Left lung (tissue), 4 donors: ENCODE measurements at regions not wholly inside any gene's neighbourhood (a gene's known extent, or its start where the extent isn't known, plus 50 kb on each side); places are given as distances from the start of the nearest gene placed in this dataset.
A peak's percentile ranks its signal among the peaks of the same experiment; 100 is the strongest.

Source experiments
- ATAC-seq: fragments of 200-7000 bp; cut with Tn5 transposase; one replicate; pipeline ENCODE4 v1.9.1; 2020; ENCODE audit warnings: moderate library complexity
- DNase-seq, 4 donors: peaks; one replicate each; pipeline ENCODE4 v3.0.0-alpha.2; 2013 to 2020
- H3K27ac ChIP-seq, 2 donors: fragments of 200-600 bp; sonication (generic) in 1 of 2; one replicate each; pipeline versions ENCODE4 v1.5.0 to v1.8.0; 2020 to 2021
- H3K27me3 ChIP-seq, 2 donors: fragments of 200-600 bp; sonication (generic) in 1 of 2; one replicate each; pipeline versions ENCODE4 v1.5.0 to v1.8.0; 2020 to 2021
- H3K36me3 ChIP-seq, 2 donors: fragments of 200-600 bp; sonication (generic) in 1 of 2; one replicate each; pipeline versions ENCODE4 v1.5.0 to v1.8.0; 2020 to 2021
- H3K4me1 ChIP-seq, 2 donors: fragments of 200-600 bp; one replicate each; pipeline ENCODE4 v1.8.0; 2021
- H3K4me3 ChIP-seq, 2 donors: fragments of 200-600 bp; sonication (generic) in 1 of 2; one replicate each; pipeline versions ENCODE4 v1.5.0 to v1.8.0; 2020 to 2021; ENCODE audit warnings: mild to moderate bottlenecking in 1 of 2
- H3K9me3 ChIP-seq, 2 donors: fragments of 200-600 bp; sonication (generic) in 1 of 2; one replicate each; pipeline versions ENCODE4 v1.5.0 to v1.8.0; 2020 to 2021
- intact Hi-C, 2 donors: fragments of 100-400 bp; cut with DNase I; formaldehyde crosslinking; loops; one replicate each; pipeline versions ENCODE4 v1.11.2 to v1.14.2; 2022
- TF ChIP-seq, protein P1 (sequence below), 2 donors: fragments of 200-600 bp; sonication (generic) in 1 of 2; IDR thresholded peaks; one replicate each; pipeline versions ENCODE4 v1.5.0 to v1.8.0; 2021; ENCODE audit warnings: antibody characterized with exemption in 2 of 2
- donor health status: DM: no; HTN: yes; CAD: no.
- donor health status: DM: no; HTN: no; CAD: no.

DNA sequence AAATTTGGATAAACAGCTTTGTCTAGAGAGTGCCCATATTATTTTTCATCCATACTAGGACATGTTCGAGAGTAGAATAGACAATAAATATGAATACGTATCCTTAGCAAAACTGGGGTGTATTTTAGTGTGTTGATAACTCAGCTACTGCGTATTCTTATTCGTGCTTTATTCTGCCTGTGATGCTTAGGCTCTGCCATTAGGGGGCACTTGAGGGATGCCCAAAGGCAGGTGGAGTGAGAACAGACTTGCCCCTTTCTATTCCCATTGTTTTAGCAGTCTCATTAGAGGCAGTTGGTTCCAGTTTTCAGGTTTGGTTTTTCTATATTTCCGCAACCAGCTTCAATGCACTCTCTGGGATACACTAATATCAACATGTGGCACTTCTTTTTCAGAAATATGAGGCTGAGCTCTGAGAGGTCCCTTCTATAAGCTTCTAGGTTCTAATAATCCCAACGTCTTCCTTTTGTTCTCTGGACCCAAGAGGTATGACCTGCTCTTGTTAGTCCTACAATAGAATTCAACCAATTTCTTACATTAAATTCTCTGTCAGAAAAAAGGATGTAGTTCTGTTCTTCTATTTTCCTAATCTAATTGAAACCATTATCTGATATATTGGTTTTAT is 985.7 kb upstream of the FBXO33 start:
- H3K9me3 ChIP-seq = no peaks in the 10 kb centered on the region
- H3K36me3 ChIP-seq = no peaks in the 10 kb centered on the region
- H3K4me3 ChIP-seq = no peak overlapping the region
- intact Hi-C loops = no loop called here
- no peak for DNase-seq
- no peak overlapping the region for H3K27ac ChIP-seq
- H3K27me3 ChIP-seq = no peaks in the 10 kb centered on the region
- TF ChIP-seq, protein P1, sequence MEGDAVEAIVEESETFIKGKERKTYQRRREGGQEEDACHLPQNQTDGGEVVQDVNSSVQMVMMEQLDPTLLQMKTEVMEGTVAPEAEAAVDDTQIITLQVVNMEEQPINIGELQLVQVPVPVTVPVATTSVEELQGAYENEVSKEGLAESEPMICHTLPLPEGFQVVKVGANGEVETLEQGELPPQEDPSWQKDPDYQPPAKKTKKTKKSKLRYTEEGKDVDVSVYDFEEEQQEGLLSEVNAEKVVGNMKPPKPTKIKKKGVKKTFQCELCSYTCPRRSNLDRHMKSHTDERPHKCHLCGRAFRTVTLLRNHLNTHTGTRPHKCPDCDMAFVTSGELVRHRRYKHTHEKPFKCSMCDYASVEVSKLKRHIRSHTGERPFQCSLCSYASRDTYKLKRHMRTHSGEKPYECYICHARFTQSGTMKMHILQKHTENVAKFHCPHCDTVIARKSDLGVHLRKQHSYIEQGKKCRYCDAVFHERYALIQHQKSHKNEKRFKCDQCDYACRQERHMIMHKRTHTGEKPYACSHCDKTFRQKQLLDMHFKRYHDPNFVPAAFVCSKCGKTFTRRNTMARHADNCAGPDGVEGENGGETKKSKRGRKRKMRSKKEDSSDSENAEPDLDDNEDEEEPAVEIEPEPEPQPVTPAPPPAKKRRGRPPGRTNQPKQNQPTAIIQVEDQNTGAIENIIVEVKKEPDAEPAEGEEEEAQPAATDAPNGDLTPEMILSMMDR (IDR thresholded peaks at IDR 0.05) = peak; percentile 24 to 41
- no peaks in the 10 kb centered on the region for H3K4me1 ChIP-seq
- peak; percentile 85 for ATAC-seq

DNA sequence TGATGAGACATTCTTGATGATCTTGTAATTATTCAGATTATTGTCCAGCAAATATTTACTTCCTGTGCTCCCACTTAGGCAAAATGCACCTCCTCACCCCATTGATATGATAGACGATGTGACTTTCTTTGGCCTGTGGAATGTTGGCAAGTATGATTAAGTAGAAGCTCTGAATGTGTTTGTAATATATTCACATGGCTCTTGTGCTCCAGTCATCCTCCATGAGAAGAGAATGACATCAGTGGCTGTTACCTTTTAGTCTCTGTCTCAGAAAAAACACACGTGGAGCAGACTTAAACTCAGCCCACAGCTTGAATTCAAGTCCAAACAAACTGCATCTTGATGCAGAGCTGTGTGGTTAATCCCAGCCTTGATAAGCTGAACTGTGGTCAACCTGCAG is 984.3 kb upstream of the FBXO33 start:
- TF ChIP-seq, protein P1 (IDR thresholded peaks at IDR 0.05) = no peak
- no peaks in the 10 kb centered on the region for H3K36me3 ChIP-seq
- H3K9me3 ChIP-seq = no peaks in the 10 kb centered on the region
- no peak for DNase-seq
- intact Hi-C loops = no loop called here
- no peaks in the 10 kb centered on the region for H3K27me3 ChIP-seq
- no peak overlapping the region for H3K27ac ChIP-seq
- H3K4me3 ChIP-seq = no peak overlapping the region
- no peaks in the 10 kb centered on the region for H3K4me1 ChIP-seq
- ATAC-seq = no peak

DNA sequence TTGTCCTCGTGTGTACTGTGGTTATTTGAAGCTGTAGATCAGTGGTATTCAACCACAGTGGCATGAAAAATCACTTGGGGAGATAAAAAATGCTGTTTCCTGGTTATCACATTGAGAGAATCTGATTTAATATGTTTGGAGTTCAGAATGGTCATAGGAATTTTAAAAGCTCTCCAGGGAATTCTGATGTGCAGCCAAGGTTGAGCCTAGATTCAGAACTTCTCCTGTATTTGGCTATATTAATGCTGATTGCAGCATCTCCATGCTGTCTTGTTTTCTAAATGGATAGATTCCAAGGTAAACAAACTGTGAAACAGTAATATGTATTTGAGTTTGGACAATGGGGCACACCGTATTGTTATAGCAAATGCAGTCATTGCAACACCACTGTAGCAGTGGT is 982.2 kb upstream of the FBXO33 start:
- no peak overlapping the region for H3K27ac ChIP-seq
- no peaks in the 10 kb centered on the region for H3K9me3 ChIP-seq
- no peaks in the 10 kb centered on the region for H3K27me3 ChIP-seq
- H3K4me1 ChIP-seq = no peaks in the 10 kb centered on the region
- H3K36me3 ChIP-seq = no peaks in the 10 kb centered on the region
- DNase-seq (no peak), ATAC-seq (no peak)
- TF ChIP-seq, protein P1 (IDR thresholded peaks at IDR 0.05) = no peak
- intact Hi-C loops = no loop called here
- H3K4me3 ChIP-seq = no peak overlapping the region

DNA sequence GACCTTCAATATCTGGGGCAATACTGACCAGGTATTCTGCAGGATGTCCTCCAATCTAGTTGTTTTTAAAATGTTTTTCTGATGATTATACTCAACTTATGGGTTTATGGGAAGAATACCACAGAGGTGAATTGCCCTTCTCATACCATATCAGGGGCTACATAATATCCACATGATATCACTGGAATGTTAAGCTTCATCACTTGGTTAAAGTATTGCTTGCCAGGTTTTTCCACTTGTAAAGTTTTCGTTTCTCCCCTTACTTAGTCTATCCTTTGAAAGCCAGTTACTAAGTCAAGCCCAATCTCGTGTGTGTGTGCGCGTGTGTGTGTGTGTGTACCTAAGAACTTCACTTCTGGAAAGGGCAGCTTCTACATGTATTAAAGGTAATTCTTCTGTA is 980.9 kb upstream of the FBXO33 start:
- intact Hi-C loops = no loop called here
- no peak overlapping the region for H3K27ac ChIP-seq
- no peaks in the 10 kb centered on the region for H3K4me1 ChIP-seq
- H3K9me3 ChIP-seq = peaks cover 0 to 8% of the 10 kb centered on the region in 2 donors
- H3K36me3 ChIP-seq = no peaks in the 10 kb centered on the region
- H3K4me3 ChIP-seq = no peak overlapping the region
- no peaks in the 10 kb centered on the region for H3K27me3 ChIP-seq
- DNase-seq = no peak
- TF ChIP-seq, protein P1 (IDR thresholded peaks at IDR 0.05) = no peak
- ATAC-seq = no peak

DNA sequence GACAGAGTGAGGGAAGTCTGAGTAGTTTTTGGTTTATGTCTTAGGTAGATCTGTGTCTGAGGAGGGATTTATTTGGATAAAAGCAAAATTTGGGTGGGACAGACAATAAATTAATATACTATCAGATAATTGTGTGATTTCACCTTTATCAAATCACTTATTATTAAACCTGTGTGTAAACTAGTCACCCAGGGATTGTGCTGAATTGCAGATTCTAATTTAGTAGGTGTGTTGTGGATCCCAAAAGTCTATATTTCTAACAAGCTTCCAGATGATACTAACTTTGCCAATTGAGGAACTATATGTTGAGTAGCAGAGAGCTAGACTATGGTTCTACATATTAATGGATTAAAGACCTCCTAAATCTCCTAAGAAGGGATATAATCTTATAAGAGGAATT is 978.5 kb upstream of the FBXO33 start:
- ATAC-seq = no peak
- no peak for DNase-seq
- Histone ChIP-seq H3K4me3 (no peak overlapping the region), H3K9me3 (peaks cover 0 to 28% of the 10 kb centered on the region in 2 donors), H3K4me1 (no peaks in the 10 kb centered on the region), H3K36me3 (no peaks in the 10 kb centered on the region), H3K27ac (no peak overlapping the region), H3K27me3 (no peaks in the 10 kb centered on the region)
- TF ChIP-seq, protein P1 (IDR thresholded peaks at IDR 0.05) = no peak
- intact Hi-C loops = no loop called here
